ENCODE measurements at regions not wholly inside any gene's neighbourhood (a gene's known extent, or its start where the extent isn't known, plus 50 kb on each side); places are given as distances from the start of the nearest gene placed in this dataset.

DNA sequence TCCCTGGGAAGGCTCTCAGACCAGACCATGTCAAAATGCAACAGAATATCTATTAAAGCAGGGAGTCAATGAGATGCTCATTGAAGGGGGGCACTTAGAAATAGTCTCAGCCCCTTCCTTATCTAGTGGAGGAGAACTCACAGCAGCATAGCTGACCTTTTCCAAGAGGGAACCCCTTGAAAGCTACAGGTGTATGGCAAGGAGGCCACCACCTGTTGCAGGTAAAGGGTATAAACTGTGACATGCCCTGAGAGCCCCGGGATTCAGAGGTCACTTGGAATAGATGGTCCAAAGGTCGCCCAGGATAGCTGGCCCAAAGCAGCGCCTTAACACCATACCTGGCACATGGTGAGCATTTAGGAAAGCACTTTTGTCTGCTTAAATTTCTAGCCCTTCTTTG, 120.2 kb upstream of the RPL38 start:
- no peak for DNase-seq (ENCODE audit: low read depth)

- DNase-seq (ENCODE audit: low read depth), result no peak
These were observed 118.0 kb upstream of the RPL38 start for GRCh38 chr17:74085434-74085833.

GRCh38 chr17:74087002-74087585, 116.4 kb upstream of the RPL38 start:
- no peak for DNase-seq (ENCODE audit: low read depth)

DNA sequence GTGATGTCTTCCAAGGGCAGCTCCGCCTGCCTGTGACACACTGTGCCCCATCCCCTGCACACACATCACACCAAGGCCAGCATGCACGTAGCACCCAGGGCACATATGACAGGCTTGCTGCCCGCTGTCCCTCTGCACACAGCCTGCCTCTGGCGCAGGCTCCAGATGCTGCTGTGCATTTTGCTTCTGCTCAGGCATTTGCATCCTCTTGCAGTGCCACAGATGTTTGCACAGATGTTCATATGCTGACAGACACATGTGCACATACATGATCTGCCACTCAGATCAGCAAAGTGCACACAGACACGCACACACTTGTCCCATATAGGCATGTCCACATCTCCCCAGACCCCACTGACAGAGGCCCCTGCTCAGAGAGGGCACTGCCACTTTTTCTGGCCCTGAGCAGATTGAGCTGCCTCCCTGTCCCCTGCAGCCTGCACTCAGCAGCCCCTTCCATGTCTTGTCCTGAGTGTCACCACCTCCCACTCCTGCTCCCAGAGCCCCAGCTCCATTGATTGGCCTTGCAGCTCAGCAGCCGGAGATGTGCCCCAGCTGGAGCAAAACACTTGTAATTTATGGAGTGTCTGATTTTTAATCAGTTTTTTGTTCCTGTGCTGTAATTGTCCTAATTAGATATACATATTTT, 115.1 kb upstream of the RPL38 start:
- DNase-seq (ENCODE audit: low read depth), result no peak

DNA sequence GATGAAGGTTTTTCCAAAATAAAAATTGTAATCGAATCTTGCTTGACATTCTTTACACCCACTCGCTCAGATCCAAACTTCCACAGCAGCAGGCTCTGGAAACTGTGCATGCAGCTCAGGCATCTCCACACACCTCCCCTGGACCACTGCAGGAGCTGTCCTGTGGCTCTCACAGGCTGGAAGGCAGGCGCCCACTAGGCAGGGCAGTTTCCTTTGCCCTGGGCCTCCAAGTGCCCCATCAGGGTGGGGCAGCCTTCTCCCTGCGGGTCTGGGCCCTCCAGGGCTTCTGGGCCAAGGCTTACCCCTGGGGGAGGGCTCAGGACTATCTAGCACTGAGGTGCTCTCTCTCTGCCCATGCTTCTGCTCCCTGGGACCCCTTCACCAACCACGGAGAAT, 114.5 kb upstream of the RPL38 start:
- DNase-seq (ENCODE audit: low read depth), result no peak

GRCh38 chr17:74089380-74089779, 114.1 kb upstream of the RPL38 start:
- DNase-seq (ENCODE audit: low read depth), result no peak

DNA sequence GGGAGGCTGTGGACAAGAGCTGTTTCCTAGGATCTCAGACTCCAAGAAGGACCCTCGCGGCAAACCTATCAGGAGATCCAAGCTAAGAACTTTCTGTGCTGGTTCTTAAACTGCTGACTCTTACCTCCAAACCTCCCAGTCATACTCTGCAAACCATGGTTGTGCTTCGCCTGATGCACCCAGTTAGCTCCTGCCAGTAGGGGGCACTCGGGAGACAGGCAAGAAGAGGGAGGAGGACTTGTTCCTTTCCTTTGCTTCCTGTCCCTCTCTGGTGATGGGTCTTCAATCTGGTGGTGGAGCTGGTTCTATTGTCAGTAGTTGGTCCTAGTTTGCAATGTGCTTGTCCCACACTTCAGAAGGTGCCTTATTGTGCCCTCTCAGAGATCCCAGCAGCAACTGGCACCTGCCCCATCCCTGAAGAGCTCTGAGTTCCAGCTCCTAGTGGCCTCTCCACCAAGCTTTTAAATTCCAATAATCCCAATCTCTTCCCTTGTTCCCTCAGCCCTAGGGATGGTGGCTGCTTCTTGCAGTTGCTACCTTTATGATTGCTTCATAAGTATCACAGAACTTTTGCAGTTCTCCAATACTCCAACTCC, 113.5 kb upstream of the RPL38 start:
- no peak for DNase-seq (ENCODE audit: low read depth)

DNA sequence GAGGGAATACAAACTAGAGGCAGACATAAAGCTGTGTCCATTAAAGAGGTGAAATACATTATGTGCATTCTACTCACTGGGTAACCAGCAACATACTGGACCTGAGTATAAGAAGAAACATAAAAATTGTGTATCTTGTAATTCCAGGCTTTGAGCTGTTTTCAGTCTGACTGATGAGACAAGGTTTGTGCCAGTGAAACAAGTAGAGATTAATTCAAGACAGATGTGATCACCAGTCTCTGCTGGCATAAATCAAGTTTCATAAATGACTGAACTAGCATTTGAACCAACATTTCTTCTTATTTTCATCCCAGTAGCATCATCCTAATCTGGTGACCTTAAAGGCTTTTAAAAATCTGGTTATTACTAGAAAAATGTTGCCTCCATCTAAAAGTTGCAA, 108.8 kb upstream of the RPL38 start:
- DNase-seq (ENCODE audit: low read depth), result no peak

GRCh38 chr17:74096456-74096855, 107.0 kb upstream of the RPL38 start:
- DNase-seq (ENCODE audit: low read depth), result no peak

GRCh38 chr17:74097450-74098135, 105.9 kb upstream of the RPL38 start:
- no peak for DNase-seq (ENCODE audit: low read depth)

DNA sequence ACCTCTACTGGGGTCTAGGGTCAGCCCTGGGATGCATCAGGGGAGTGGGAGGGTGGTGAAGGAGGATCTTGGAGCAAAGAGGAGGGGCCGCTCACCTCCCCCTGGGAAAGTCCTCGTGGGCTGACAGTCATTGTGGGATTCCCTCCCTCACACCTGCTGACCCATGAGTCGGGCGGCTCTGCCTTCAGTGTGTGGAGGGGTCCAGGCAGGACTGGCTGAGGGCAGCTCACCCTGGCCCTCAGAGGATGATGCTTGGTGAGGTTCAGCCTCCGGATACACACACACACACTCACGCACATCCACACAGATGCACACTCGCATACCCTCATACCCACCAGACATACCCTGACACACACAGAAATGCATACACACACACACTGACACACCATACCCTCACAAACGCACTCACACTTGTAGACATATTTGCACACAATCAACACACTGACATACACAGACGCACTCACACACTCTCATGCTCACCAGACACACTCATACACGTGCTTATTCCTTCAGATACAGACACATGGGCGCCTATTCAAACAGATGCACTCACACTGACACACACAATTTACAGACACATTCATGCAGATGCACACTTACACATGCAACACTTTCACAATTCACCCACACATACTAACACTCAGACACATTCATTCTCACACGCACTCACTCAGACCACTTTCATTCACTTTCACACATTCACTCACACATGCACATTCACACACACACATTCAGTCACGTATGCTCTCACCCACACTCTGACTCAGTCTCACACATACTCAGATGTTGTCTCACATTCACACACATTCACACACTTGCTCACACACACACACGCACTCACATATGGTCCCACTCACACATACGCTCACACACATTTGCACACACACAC, 105.1 kb upstream of the RPL38 start:
- DNase-seq (ENCODE audit: low read depth), result no peak

GRCh38 chr17:74099442-74100340, 103.8 kb upstream of the RPL38 start:
- DNase-seq (ENCODE audit: low read depth), result no peak

GRCh38 chr17:74104921-74105320, 98.6 kb upstream of the RPL38 start:
- DNase-seq (ENCODE audit: low read depth), result no peak

- DNase-seq (ENCODE audit: low read depth), result no peak
These were observed 96.4 kb upstream of the RPL38 start for GRCh38 chr17:74107107-74107506.

DNA sequence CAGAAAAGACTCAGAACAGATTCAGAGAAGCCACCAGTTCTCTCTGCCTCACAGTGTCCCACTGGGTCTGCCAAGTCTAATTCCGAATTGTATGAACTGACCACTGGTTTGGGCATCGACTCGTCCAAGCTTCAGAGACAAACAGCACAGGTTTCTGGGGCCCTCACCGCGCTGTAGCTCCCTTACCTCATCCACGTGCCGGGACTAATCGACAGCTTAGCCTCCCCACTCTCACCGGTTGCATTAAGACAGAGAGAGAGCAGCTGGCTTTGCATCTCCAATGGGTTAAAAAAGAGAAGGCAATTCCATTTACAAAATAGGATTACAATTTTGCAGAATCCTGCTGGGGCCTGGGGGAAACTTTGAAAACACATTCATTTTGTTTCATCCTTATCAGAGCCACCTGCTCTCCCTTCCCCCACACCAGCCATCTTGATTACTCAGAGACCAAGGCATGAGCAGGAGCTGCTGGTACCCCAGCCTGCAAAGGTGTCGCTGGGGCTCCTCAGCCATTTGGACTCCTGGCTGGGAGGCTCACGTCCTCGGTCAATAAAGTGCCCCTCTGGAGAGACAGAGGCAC, 95.3 kb upstream of the RPL38 start:
- no peak for DNase-seq (ENCODE audit: low read depth)

GRCh38 chr17:74110467-74110866, 93.0 kb upstream of the RPL38 start:
- no peak for DNase-seq (ENCODE audit: low read depth)

DNA sequence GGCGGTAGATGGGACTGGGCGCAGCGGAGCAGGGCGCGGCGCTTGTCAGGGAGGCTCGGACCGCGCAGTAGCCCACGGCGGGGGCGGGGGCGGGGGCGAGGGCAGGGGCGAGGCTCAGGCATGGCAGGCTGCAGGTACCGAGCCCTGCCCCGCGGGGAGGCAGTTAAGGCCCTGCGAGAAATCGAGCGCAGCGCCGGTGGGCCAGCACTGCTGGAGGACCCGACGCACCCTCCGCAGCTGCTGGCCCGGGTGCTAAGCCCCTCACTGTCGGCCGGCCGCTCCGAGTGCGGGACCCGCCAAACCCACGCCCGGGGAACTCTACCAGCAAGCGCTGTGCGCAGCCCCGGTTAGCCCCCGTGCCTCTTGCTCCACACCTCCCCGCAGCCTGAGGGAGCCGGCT, 90.2 kb upstream of the RPL38 start:
- DNase-seq (ENCODE audit: low read depth), result no peak

DNA sequence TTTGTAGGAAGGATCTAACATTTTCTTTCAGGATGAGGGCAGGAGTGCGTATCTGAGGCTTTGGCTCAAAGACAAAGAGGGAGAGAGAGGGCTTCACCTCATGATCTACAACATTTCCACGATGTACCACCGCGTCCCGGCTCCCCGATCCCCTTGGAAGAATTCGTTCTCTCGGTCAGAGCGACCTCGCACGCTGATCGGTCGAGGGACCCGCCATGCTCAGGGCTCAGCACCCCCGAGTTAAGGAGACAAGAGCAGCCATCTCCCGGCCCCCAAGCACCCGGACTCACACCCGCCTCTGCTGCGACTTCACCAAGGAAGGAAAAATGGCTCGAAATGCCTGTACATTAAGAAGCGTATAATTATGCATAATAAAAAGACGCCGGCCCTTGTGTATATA, 89.5 kb upstream of the RPL38 start:
- no peak for DNase-seq (ENCODE audit: low read depth)

- DNase-seq (ENCODE audit: low read depth), result no peak
These were observed 88.5 kb upstream of the RPL38 start for GRCh38 chr17:74114881-74115470.

DNA sequence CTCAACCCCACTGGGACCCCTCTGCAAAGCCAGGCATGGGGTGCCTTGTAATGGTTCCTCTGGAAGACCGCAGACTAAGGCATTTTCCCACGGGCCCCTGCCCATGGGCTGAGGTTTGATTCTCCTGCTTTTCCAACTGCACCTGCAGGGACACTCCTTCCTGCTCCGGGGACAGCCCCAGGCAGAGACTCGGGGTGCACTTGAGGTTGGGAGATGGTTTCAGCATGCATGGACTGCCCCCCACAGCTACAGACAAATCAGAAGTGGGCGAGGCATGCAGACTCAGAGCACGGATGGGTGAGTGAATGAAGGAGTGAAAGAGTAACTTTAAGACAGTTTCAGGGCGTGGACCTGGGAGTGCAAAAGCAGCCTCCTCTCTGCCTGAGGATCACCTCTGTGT, 87.9 kb upstream of the RPL38 start:
- DNase-seq (ENCODE audit: low read depth), result no peak

All from GM04503 (cell line).